ENCODE measurements at regions not wholly inside any gene's neighbourhood (a gene's known extent, or its start where the extent isn't known, plus 50 kb on each side); places are given as distances from the start of the nearest gene placed in this dataset.

GRCh38 chr1:219114014-219114413 is 59.7 kb upstream of the LYPLAL1 start (continued):
- no peak for TF ChIP-seq CTCF (IDR thresholded peaks at IDR 0.05 in 2 of 3, conservative IDR thresholded peaks at IDR 0.05 in 1 of 3; ENCODE audit: borderline replicate concordance in 1 of 3, insufficient read depth in 1 of 3, low read depth in 2 of 3, low read length in 2 of 3)

- DNase-seq (ENCODE audit: low read depth, low spot score): no peak
- no peaks in the 10 kb centered on the region for H3K9me3 ChIP-seq (ENCODE audit: control insufficient read depth in 1 of 2, insufficient read depth in 1 of 2, low read depth in 1 of 2, low read length in 2 of 2)
- CTCF ChIA-PET: no interaction called here
- H3K36me3 ChIP-seq (ENCODE audit: control insufficient read depth in 1 of 2, insufficient read depth in 2 of 2, low read length in 2 of 2): no peaks in the 10 kb centered on the region
- no peak overlapping the region for H2AFZ ChIP-seq (ENCODE audit: low read depth, low read length, poor library complexity, severe bottlenecking)
- POLR2A ChIA-PET: no interaction called here
- H3K27ac ChIP-seq (ENCODE audit: low read depth, low read length): no peak overlapping the region
- no peak overlapping the region for H3K4me2 ChIP-seq (ENCODE audit: low read length)
- H3K27me3 ChIP-seq (ENCODE audit: insufficient read depth, low read length): no peaks in the 10 kb centered on the region
- no peak overlapping the region for H3K4me3 ChIP-seq (replicated peaks in 1 of 2; ENCODE audit: low read depth in 1 of 2, low read length in 2 of 2)
- no peaks in the 10 kb centered on the region; the same call in 1 of the 2 replicates for H3K9me2 ChIP-seq (ENCODE audit: insufficient read depth)
- TF ChIP-seq RAD21 (IDR thresholded peaks at IDR 0.05; ENCODE audit: low read depth) (no peak), SP1 (IDR thresholded peaks at IDR 0.05; ENCODE audit: low read depth) (no peak), JUND (IDR thresholded peaks at IDR 0.05) (no peak), EZH2 (IDR thresholded peaks at IDR 0.05) (no peak), ZNF274 (IDR thresholded peaks at IDR 0.05; ENCODE audit: low read depth, low read length) (no peak), ELF1 (IDR thresholded peaks at IDR 0.05; ENCODE audit: borderline replicate concordance, low read depth) (no peak)
- H3K79me2 ChIP-seq (ENCODE audit: insufficient read depth, low read length): no peaks in the 10 kb centered on the region
- ATAC-seq: no peak
- no peaks in the 10 kb centered on the region for H3K4me1 ChIP-seq (ENCODE audit: control insufficient read depth in 1 of 2, insufficient read depth in 2 of 2, low read length in 2 of 2)
- no TSS peak for BruUV-seq (replicated peaks)
- RAD21 ChIA-PET (ENCODE audit: low non-redundant PET in 1 of 2, low total read pairs in 2 of 2, uncharacterized antibody in 2 of 2, unreplicated experiment in 2 of 2): no interaction called here
- H4K20me1 ChIP-seq (ENCODE audit: insufficient read depth): no peaks in the 10 kb centered on the region
- intact Hi-C loops (cut with micrococcal nuclease): no loop called here
- H3K9ac ChIP-seq (ENCODE audit: low read length): no peak overlapping the region
Measured at GRCh38 chr1:219119839-219120238, 53.8 kb upstream of the LYPLAL1 start.
